GM04503 (cell line): ENCODE measurements at regions not wholly inside any gene's neighbourhood (a gene's known extent, or its start where the extent isn't known, plus 50 kb on each side); places are given as distances from the start of the nearest gene placed in this dataset.

ENCODE experiments used
- DNase-seq: peaks from one replicate; pipeline ENCODE4 v3.0.0-alpha.2; 2012; ENCODE audit warnings: low read depth

DNA sequence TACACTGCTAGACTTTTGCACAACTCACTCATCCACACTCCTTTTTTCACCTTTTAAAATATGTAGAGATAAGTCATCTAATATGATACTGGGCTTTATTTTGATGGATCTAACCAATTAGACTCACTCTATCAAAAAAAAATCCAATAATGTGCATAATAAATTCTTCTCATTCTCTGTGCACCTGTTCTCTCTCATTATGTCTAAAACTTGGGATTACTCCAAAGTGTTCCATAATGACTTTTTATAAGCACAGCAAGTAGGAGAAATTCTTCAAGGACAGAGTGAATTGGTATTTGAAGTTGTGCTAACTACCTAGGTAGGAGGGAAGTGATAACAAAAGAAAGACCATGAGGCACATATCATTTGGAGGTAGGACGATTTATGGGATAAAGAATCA, 1438.8 kb downstream of the PCDH7 start:
- no peak for DNase-seq

DNA sequence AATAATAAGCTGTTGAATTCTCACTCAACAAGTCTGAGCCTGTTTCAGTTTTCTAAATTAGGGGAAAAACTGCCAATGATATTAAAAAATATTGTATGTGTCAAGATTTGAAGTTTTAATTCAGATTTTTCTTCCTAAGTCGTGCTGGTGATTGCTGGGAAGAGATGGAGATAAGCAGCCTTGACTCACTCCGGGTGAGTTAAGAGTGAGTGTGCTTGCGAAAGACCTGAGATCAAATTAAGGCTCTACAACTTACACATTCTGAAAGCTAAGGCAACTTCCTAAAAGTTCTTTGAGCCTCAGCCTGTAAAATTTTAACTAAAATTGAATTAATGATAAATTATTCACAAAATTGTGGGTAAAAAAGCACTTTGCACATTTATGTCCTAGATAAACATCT, 1441.2 kb downstream of the PCDH7 start:
- DNase-seq, result no peak

- DNase-seq, result no peak
These were observed 1443.0 kb downstream of the PCDH7 start for GRCh38 chr4:32163125-32163524.

DNA sequence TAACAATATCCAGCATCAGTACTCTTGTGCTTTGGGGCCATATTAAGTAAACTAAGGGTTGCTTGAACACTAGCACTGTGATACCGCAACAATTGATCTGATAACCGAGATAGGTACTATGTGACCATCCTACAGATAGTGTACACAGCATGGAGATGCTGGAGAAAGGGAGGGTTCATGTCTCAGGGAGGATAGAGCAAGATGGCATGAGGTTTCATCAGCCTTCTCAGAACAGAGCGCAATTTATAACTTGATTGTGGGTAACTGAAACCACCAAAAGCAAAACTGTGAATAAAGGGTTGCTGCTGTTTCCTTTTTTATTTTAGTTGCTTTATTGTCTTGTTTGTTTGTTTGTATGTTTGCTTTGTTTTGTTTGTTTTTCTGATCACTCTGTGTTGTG, 1449.7 kb downstream of the PCDH7 start:
- DNase-seq, result no peak

GRCh38 chr4:32172086-32172485, 1451.9 kb downstream of the PCDH7 start:
- DNase-seq, result no peak

DNA sequence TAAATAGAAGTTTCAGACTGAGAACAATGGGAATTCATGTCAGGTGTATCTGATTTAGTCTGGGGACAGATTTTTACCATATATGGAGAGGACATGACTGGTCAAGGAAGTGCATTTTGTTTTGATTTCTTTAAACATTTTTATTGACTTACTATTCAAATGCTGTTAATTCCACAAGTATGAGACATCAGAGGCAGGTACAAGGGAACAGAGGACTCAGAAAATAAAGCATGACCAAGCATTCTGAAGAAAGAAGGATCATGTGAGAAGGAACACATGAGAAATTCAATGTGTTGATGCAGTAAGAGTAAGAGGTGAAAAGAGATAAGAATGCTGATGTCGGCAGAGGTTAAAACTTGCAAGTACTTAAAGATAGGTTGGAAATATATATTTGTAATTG, 1452.6 kb downstream of the PCDH7 start:
- no peak for DNase-seq

DNA sequence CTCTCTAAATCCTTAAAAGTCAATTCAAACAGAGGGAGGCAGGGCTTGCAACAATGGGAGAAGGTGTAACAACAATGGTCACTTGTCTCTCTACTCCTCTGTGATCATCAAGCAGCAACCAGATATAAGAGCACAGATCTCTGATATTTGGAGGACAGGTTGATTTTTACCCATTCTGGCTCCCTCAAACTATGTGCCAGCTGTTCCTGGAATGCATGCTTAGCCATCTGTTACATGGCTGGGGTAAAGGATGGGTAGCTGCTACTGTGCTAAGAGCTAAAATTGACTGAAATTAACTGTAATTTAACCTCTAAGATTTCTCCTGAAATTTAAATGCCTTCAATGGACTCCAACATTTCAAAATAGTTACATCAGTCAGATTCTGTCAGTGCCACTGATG, 1459.9 kb downstream of the PCDH7 start:
- no peak for DNase-seq

GRCh38 chr4:32184186-32184585, 1464.0 kb downstream of the PCDH7 start:
- DNase-seq, result no peak

- DNase-seq, result no peak
These were observed 1469.0 kb downstream of the PCDH7 start for GRCh38 chr4:32189130-32189529.

- DNase-seq, result no peak
These were observed 1469.6 kb downstream of the PCDH7 start for GRCh38 chr4:32189788-32190187.

DNA sequence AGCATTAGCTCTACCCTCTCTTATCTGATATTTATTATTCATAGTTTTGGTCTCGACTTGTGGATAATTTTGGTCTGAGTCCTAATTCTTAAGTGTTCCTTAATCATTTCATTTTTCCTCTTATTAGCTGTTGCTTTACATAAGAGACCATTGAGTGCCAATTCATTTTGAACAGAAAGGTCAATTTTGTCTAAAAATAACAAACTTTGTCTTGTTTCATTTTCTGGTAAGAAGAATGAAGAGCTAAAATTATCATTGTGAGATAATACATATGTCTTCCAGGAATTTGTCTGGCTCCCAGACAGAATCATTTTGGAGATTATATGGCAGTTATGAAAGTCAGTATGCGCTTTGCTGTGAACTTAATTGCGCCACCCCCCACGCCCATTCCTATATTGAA, 1471.8 kb downstream of the PCDH7 start:
- no peak for DNase-seq

GRCh38 chr4:32192363-32192762, 1472.2 kb downstream of the PCDH7 start:
- DNase-seq, result no peak

DNA sequence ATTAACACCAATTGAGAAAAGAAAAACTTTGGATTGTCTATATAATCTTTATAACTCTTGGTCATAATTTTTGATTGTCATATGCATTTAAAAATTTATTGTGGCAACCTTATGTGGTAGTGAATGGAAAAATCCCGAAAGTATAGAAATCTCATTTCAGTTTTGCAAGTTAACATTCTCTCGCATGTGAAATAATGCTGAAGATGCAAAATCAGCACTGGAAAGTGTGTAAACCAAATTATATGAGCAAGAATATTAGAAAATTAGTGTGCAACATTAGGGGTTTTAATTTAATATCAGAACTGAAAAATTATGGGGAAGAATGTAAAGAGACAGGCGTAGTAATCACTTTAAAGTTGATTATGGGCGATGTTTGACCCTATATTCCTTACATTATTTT, 1472.8 kb downstream of the PCDH7 start:
- no peak for DNase-seq

DNA sequence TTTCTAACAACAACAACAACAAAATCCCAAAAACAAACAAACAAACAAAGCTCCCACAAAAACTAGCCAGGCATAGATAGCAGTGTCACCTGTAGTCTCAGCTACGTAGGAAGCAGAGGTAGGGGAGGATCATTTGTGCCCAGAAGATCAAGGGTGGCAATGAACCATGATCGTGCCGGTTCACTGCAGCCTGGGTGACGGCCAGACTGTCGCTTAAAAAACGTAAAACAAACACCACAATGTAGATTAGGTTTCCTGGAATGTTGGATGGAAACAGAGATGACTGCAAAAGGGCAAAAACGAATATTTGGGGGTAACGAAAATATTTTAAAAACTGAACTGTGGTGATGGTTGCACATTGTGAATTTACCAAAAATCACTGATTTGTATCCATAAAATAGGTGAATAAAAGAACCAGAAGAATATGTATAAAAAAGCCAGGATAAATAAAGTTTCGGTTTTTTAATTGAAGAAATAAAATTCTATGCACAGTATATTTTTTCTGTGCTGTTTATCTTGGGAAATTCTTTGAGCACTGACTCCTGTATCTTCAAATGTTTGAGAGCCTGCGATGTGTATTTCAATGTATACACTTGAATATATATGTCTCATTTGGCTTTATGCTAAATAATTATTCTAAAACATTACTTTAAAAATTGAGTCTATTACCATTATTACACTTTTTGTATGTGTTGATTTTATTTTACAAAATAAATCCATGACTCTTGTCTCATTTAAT, 1477.0 kb downstream of the PCDH7 start:
- DNase-seq, result no peak

DNA sequence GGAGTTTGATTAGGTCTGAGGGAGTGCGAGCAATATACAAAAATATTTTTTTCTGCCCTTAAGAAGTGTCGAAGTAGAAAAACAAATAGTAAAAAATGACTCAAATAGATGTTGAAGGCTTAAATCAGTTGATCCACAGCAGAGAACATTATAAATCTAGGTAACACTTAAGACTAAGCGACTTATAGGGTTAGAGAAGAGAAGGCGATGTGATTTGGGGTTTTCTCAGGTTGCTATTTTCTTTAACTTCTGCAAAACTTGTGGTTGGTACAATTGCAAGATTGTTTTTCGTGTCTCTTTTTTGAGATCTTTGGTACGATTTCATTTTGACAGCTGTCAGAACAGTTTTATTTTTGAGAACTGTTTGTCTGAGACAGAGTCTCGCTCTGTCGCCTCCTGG, 1479.5 kb downstream of the PCDH7 start:
- no peak for DNase-seq

- DNase-seq, result no peak
These were observed 1483.2 kb downstream of the PCDH7 start for GRCh38 chr4:32203340-32203739.

GRCh38 chr4:32206756-32207155, 1486.6 kb downstream of the PCDH7 start:
- DNase-seq, result no peak

GRCh38 chr4:32207456-32207855, 1487.3 kb downstream of the PCDH7 start:
- no peak for DNase-seq

GRCh38 chr4:32215277-32215676, 1495.1 kb downstream of the PCDH7 start:
- DNase-seq, result no peak

- DNase-seq, result no peak
These were observed 1496.3 kb downstream of the PCDH7 start for GRCh38 chr4:32216502-32216901.

- no peak for DNase-seq
These were observed 1499.3 kb downstream of the PCDH7 start for GRCh38 chr4:32219306-32220075.

GRCh38 chr4:32226204-32226603, 1506.0 kb downstream of the PCDH7 start:
- peak; percentile 4 for DNase-seq

DNA sequence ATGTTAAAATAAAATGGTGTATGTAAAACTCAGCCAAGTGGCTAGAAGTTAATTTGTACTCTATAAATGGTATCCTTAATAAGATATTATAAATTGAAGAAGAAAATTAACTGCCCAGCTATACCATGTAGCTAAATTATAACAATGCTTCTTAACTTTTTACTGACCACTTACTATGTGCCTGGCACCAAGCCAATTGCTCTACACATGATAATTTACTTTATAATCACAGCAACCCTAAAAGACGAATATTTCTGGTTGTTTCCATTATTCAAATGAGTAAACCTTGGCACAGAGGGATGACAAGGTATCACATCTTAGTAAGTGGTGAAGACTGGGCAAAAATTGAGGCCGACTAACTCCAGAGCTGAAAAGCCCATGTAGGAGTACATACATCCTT, 1506.6 kb downstream of the PCDH7 start:
- DNase-seq, result no peak

- no peak for DNase-seq
These were observed 1523.8 kb downstream of the PCDH7 start for GRCh38 chr4:32243926-32244325.
